ENCODE measurements at regions not wholly inside any gene's neighbourhood (a gene's known extent, or its start where the extent isn't known, plus 50 kb on each side); places are given as distances from the start of the nearest gene placed in this dataset.

- Histone ChIP-seq H3K4me3 (no peak overlapping the region), H3K36me3 (no peaks in the 10 kb centered on the region), H3K27ac (no peak overlapping the region), H3K4me1 (peaks cover 0 to 10% (median 7%) of the 10 kb centered on the region in 4 donors), H3K9me3 (no peaks in the 10 kb centered on the region), H3K27me3 (no peaks in the 10 kb centered on the region)
- intact Hi-C loops (cut with DNase I; ENCODE audit: low total_unique reads) = no loop called here
- 71 to 93% methylated on average over 1 of the region's 1 CpG for WGBS, 2 donors (ENCODE audit: low coverage in 1 of 2)
- no peak for DNase-seq
- TF ChIP-seq POLR2A (IDR thresholded peaks at IDR 0.05) (no peak), POLR2AphosphoS5 (IDR thresholded peaks at IDR 0.05) (no peak), EP300 (IDR thresholded peaks at IDR 0.05; ENCODE audit: low read depth) (no peak)
- TF ChIP-seq, protein P1, sequence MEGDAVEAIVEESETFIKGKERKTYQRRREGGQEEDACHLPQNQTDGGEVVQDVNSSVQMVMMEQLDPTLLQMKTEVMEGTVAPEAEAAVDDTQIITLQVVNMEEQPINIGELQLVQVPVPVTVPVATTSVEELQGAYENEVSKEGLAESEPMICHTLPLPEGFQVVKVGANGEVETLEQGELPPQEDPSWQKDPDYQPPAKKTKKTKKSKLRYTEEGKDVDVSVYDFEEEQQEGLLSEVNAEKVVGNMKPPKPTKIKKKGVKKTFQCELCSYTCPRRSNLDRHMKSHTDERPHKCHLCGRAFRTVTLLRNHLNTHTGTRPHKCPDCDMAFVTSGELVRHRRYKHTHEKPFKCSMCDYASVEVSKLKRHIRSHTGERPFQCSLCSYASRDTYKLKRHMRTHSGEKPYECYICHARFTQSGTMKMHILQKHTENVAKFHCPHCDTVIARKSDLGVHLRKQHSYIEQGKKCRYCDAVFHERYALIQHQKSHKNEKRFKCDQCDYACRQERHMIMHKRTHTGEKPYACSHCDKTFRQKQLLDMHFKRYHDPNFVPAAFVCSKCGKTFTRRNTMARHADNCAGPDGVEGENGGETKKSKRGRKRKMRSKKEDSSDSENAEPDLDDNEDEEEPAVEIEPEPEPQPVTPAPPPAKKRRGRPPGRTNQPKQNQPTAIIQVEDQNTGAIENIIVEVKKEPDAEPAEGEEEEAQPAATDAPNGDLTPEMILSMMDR (IDR thresholded peaks at IDR 0.05) = no peak
- in situ Hi-C loops (cut with MboI; ENCODE audit: low pct_ligation_motif_present in 1 of 4, low pct_unique_long_range_greater_than_20kb in 1 of 4, low sequenced_read_pairs in 3 of 4) = no loop called here
Measured at GRCh38 chr12:91513313-91513712, 330.7 kb upstream of the DCN start.

- Histone ChIP-seq H3K36me3 (no peaks in the 10 kb centered on the region), H3K27me3 (no peaks in the 10 kb centered on the region), H3K9me3 (no peaks in the 10 kb centered on the region), H3K4me3 (no peak overlapping the region), H3K4me1 (peaks cover 0 to 9% (median 6%) of the 10 kb centered on the region in 4 donors), H3K27ac (no peak overlapping the region)
- 67 to 89% methylated on average over 1 of the region's 1 CpG for WGBS, 2 donors (ENCODE audit: low coverage in 1 of 2)
- in situ Hi-C loops (cut with MboI; ENCODE audit: low pct_ligation_motif_present in 1 of 4, low pct_unique_long_range_greater_than_20kb in 1 of 4, low sequenced_read_pairs in 3 of 4) = no loop called here
- intact Hi-C loops (cut with DNase I; ENCODE audit: low total_unique reads) = no loop called here
- TF ChIP-seq, protein P1 (IDR thresholded peaks at IDR 0.05) = no peak
- no peak for TF ChIP-seq POLR2AphosphoS5 (IDR thresholded peaks at IDR 0.05)
- TF ChIP-seq EP300 (IDR thresholded peaks at IDR 0.05; ENCODE audit: low read depth) = no peak
- TF ChIP-seq POLR2A (IDR thresholded peaks at IDR 0.05) = no peak
- no peak for DNase-seq
Measured at GRCh38 chr12:91511795-91512420, 329.3 kb upstream of the DCN start.

GRCh38 chr12:91507754-91508153, 325.1 kb upstream of the DCN start:
- in situ Hi-C loops (cut with MboI; ENCODE audit: low pct_ligation_motif_present in 1 of 4, low pct_unique_long_range_greater_than_20kb in 1 of 4, low sequenced_read_pairs in 3 of 4) (no loop called here), intact Hi-C loops (cut with DNase I; ENCODE audit: low total_unique reads) (no loop called here)
- Histone ChIP-seq H3K9me3 (no peaks in the 10 kb centered on the region), H3K27ac (no peak overlapping the region), H3K27me3 (no peaks in the 10 kb centered on the region), H3K36me3 (no peaks in the 10 kb centered on the region), H3K4me1 (no peaks in the 10 kb centered on the region), H3K4me3 (no peak overlapping the region)
- DNase-seq = no peak
- WGBS, 2 donors (ENCODE audit: low coverage in 1 of 2) = 40 to 54% methylated on average over 1 of the region's 1 CpG
- TF ChIP-seq, protein P1 (IDR thresholded peaks at IDR 0.05) = no peak
- no peak for TF ChIP-seq POLR2A (IDR thresholded peaks at IDR 0.05)
- TF ChIP-seq POLR2AphosphoS5 (IDR thresholded peaks at IDR 0.05) = no peak
- no peak for TF ChIP-seq EP300 (IDR thresholded peaks at IDR 0.05; ENCODE audit: low read depth)

- no peak overlapping the region for H3K27ac ChIP-seq
- no peaks in the 10 kb centered on the region for H3K36me3 ChIP-seq
- no peak for DNase-seq
- TF ChIP-seq EP300 (IDR thresholded peaks at IDR 0.05; ENCODE audit: low read depth) = no peak
- TF ChIP-seq POLR2AphosphoS5 (IDR thresholded peaks at IDR 0.05) = no peak
- no peak for TF ChIP-seq POLR2A (IDR thresholded peaks at IDR 0.05)
- no peaks in the 10 kb centered on the region for H3K4me1 ChIP-seq
- no peaks in the 10 kb centered on the region for H3K27me3 ChIP-seq
- in situ Hi-C loops (cut with MboI; ENCODE audit: low pct_ligation_motif_present in 1 of 4, low pct_unique_long_range_greater_than_20kb in 1 of 4, low sequenced_read_pairs in 3 of 4) (no loop called here), intact Hi-C loops (cut with DNase I; ENCODE audit: low total_unique reads) (no loop called here)
- no peak overlapping the region for H3K4me3 ChIP-seq
- H3K9me3 ChIP-seq = no peaks in the 10 kb centered on the region
- WGBS, 2 donors (ENCODE audit: low coverage in 1 of 2) = 84% methylated on average over 2 of the region's 2 CpGs; no CpG with 5 or more reads in 1 of the 2 donors
Measured at GRCh38 chr12:91506452-91506851, 323.8 kb upstream of the DCN start.

GRCh38 chr12:91505006-91505405, 322.4 kb upstream of the DCN start:
- Histone ChIP-seq H3K4me3 (no peak overlapping the region), H3K36me3 (no peaks in the 10 kb centered on the region), H3K9me3 (no peaks in the 10 kb centered on the region), H3K4me1 (no peaks in the 10 kb centered on the region), H3K27ac (no peak overlapping the region), H3K27me3 (no peaks in the 10 kb centered on the region)
- TF ChIP-seq POLR2AphosphoS5 (IDR thresholded peaks at IDR 0.05) (no peak), EP300 (IDR thresholded peaks at IDR 0.05; ENCODE audit: low read depth) (no peak)
- TF ChIP-seq, protein P1 (IDR thresholded peaks at IDR 0.05) = no peak
- in situ Hi-C loops (cut with MboI; ENCODE audit: low pct_ligation_motif_present in 1 of 4, low pct_unique_long_range_greater_than_20kb in 1 of 4, low sequenced_read_pairs in 3 of 4) = no loop called here
- DNase-seq = no peak
- intact Hi-C loops (cut with DNase I; ENCODE audit: low total_unique reads) = no loop called here
